PC-9 (cell line): ENCODE measurements at regions not wholly inside any gene's neighbourhood (a gene's known extent, or its start where the extent isn't known, plus 50 kb on each side); places are given as distances from the start of the nearest gene placed in this dataset.
"Not testable (repeated sequence)": the region's sequence is repeated elsewhere in the genome, so short reads cannot be mapped to it uniquely, and the experiment has no call there.

ENCODE experiments used
- BruUV-seq: library from RNA; stranded (reverse); fragments of 400-500 nt; replicated peaks from 2 replicates; lab custom pipeline; 2021; lab: Mats Ljungman, UMichigan
- CTCF ChIA-PET: fragments of 300-600 bp; sonication (Branson Sonifier 250); formaldehyde crosslinking; loops from one replicate; lab custom pipeline; 2022; ENCODE audit warnings: antibody characterized with exemption; lab: Charles Lee
- POLR2A ChIA-PET: fragments of 300-600 bp; sonication (Branson Sonifier 250); formaldehyde crosslinking; loops from one replicate; lab custom pipeline; 2022; ENCODE audit warnings: antibody characterized with exemption; ENCODE audit not compliant: unreplicated experiment; lab: Charles Lee
- DNase-seq, 2 experiments: peaks; one replicate each; pipeline versions ENCODE4 v3.0.0 to v3.0.0-alpha.2; 2015 to 2022; ENCODE audit warnings: mixed read lengths in 1 of 2
- H2AFZ ChIP-seq: fragments of 200-600 bp; sonication (generic); 2 replicates; pipeline ENCODE4 v1.8.1; 2017; ENCODE audit warnings: antibody characterized with exemption
- H3F3A ChIP-seq: fragments of 200-600 bp; sonication (generic); 2 replicates; pipeline ENCODE4 v1.8.1; 2017; ENCODE audit warnings: antibody characterized with exemption, mild to moderate bottlenecking, low read depth; ENCODE audit not compliant: insufficient read depth
- H3K27ac ChIP-seq: fragments of 200-600 bp; sonication (generic); 2 replicates; pipeline ENCODE4 v1.6.1; 2016; ENCODE audit warnings: mixed run types
- H3K27me3 ChIP-seq: fragments of 200-600 bp; sonication (generic); 2 replicates; pipeline ENCODE4 v1.6.1; 2016; ENCODE audit warnings: low read depth, mixed run types; ENCODE audit not compliant: insufficient read depth
- H3K36me3 ChIP-seq: fragments of 200-600 bp; sonication (generic); 2 replicates; pipeline ENCODE4 v1.6.1; 2016; ENCODE audit warnings: low read depth, mixed run types
- H3K4me1 ChIP-seq: fragments of 200-600 bp; sonication (generic); replicated peaks from 2 replicates; pipeline ENCODE4 v1.6.1; 2016; ENCODE audit warnings: mixed run types; ENCODE audit not compliant: insufficient read depth
- H3K4me2 ChIP-seq: fragments of 200-600 bp; sonication (generic); 2 replicates; pipeline ENCODE4 v1.6.1; 2017; ENCODE audit warnings: mixed run types
- H3K4me3 ChIP-seq: fragments of 200-600 bp; sonication (generic); 2 replicates; pipeline ENCODE4 v1.6.1; 2016; ENCODE audit warnings: mixed run types
- H3K79me2 ChIP-seq: fragments of 200-600 bp; sonication (generic); 2 replicates; pipeline ENCODE4 v1.6.1; 2017; ENCODE audit warnings: low read depth, mixed run types
- H3K9me2 ChIP-seq: fragments of 200-600 bp; sonication (generic); 2 replicates; pipeline ENCODE4 v1.8.1; 2017; ENCODE audit warnings: mild to moderate bottlenecking; ENCODE audit not compliant: insufficient read depth
- H3K9me3 ChIP-seq: fragments of 200-600 bp; sonication (generic); 2 replicates; pipeline ENCODE4 v1.8.1; 2016; ENCODE audit warnings: low read depth; ENCODE audit not compliant: insufficient read depth
- H4K20me1 ChIP-seq: fragments of 200-600 bp; sonication (generic); 2 replicates; pipeline ENCODE4 v1.8.1; 2017; ENCODE audit not compliant: insufficient read depth
- CTCF ChIP-seq: fragments of 200-600 bp; sonication (generic); conservative IDR thresholded peaks from 2 replicates; pipeline ENCODE4 v1.6.1; 2017; ENCODE audit warnings: mixed run types, antibody characterized with exemption, mild to moderate bottlenecking, moderate library complexity
- EZH2 ChIP-seq: fragments of 200-600 bp; sonication (generic); IDR thresholded peaks from 2 replicates; pipeline ENCODE4 v1.8.0; 2017; ENCODE audit warnings: antibody characterized with exemption, low read depth
- intact Hi-C: fragments of 100-400 bp; cut with micrococcal nuclease; formaldehyde crosslinking; loops from one replicate; pipeline ENCODE4 v1.10.0; 2022; ENCODE audit not compliant: unreplicated experiment

DNA sequence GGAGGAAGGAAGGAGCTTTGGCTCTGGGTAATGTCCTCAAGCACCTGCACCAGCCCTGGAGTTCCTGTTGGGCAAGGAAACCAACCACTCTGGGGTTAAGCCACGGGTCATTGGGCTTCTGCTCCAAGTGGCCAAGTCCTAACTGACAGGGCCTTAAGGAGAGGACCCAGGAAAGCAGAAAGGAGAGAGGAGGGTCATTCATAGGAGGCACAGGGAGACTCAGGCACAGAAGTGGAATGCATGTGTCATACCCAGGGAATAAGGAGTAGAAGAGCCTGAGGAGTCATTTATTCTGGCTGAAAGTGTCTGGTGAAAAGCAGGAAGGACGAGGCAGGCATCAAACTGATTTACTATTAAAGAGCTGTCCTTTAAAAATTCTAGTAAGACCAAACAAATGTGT, 129.2 kb downstream of the DMRT2 start:
- no TSS peak for BruUV-seq
- Histone ChIP-seq H3K36me3 (no peaks in the 10 kb centered on the region), H3K9me2 (no peaks in the 10 kb centered on the region), H4K20me1 (no peaks in the 10 kb centered on the region), H3K4me2 (no peak overlapping the region), H3K27ac (no peak overlapping the region), H3K4me3 (no peak overlapping the region), H3K4me1 (no peaks in the 10 kb centered on the region), H3K9me3 (no peaks in the 10 kb centered on the region), H3K79me2 (no peaks in the 10 kb centered on the region), H3F3A (no peaks in the 10 kb centered on the region), H3K27me3 (no peaks in the 10 kb centered on the region), H2AFZ (no peak overlapping the region)
- CTCF ChIA-PET = no interaction called here
- DNase-seq = no peak
- intact Hi-C loops = no loop called here
- POLR2A ChIA-PET = no interaction called here
- TF ChIP-seq EZH2 (no peak), CTCF (no peak)

DNA sequence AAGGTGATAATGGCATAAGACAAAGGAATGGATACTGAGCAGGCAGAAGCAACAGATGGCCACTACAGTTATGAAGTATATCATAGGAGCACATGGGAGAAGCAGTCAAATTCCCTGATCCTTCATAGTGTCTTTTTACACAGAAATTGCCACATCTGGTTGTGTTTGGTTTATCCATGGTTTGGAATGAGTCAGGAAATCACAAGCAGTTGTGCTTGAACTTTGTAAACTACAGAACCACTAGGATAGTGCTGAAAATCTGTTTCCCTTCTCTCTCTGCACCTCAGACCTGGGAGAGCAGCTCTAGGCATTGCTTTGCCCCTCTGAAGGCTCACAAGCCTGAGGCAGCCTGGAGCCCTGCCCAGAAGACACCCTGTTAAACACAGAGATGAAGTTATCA, 134.0 kb downstream of the DMRT2 start:
- H3K27ac ChIP-seq = no peak overlapping the region
- H3K27me3 ChIP-seq = no peaks in the 10 kb centered on the region
- CTCF ChIA-PET = no interaction called here
- BruUV-seq = no TSS peak
- H3K4me3 ChIP-seq = no peak overlapping the region
- intact Hi-C loops = no loop called here
- DNase-seq = no peak
- POLR2A ChIA-PET = no interaction called here
- no peaks in the 10 kb centered on the region for H3K9me3 ChIP-seq
- no peaks in the 10 kb centered on the region for H3K9me2 ChIP-seq
- no peak overlapping the region for H3K4me2 ChIP-seq
- no peaks in the 10 kb centered on the region for H3K36me3 ChIP-seq
- H4K20me1 ChIP-seq = no peaks in the 10 kb centered on the region
- no peaks in the 10 kb centered on the region for H3F3A ChIP-seq
- H3K4me1 ChIP-seq = no peaks in the 10 kb centered on the region
- TF ChIP-seq CTCF = no peak
- no peak for TF ChIP-seq EZH2
- no peaks in the 10 kb centered on the region for H3K79me2 ChIP-seq
- no peak overlapping the region for H2AFZ ChIP-seq

DNA sequence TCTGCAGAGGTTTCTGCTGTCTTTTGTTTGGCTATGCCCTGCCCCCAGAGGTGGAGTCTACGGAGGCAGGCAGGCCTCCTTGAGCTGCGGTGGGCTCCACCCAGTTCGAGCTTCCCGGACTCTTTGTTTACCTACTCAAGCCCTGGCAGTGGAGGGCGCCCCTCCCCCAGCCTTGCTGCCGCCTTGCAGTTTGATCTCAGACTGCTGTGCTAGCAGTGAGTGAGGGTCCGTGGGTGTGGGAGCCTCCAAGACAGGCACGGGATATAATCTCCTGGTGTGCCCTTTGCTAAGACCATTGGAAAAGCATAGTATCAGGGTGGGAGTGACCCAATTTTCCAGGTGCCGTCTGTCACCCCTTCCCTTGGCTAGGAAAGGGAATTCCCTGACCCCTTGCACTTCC, 137.0 kb downstream of the DMRT2 start:
- H3K79me2 ChIP-seq, DNase-seq, H3K4me1 ChIP-seq, BruUV-seq, H2AFZ ChIP-seq, H3K9me2 ChIP-seq, H3K4me2 ChIP-seq, H3K36me3 ChIP-seq, H3F3A ChIP-seq, H3K27me3 ChIP-seq, H4K20me1 ChIP-seq, H3K27ac ChIP-seq, intact Hi-C loops, H3K9me3 ChIP-seq, POLR2A ChIA-PET, H3K4me3 ChIP-seq, CTCF ChIA-PET: not testable (repeated sequence)

- intact Hi-C loops, H3K9me3 ChIP-seq, H3K4me2 ChIP-seq, H3K27ac ChIP-seq, H3K9me2 ChIP-seq, H3K79me2 ChIP-seq, H3K36me3 ChIP-seq, BruUV-seq, CTCF ChIA-PET, H3K27me3 ChIP-seq, H3K4me1 ChIP-seq, POLR2A ChIA-PET, H3K4me3 ChIP-seq, H4K20me1 ChIP-seq, H3F3A ChIP-seq, DNase-seq, H2AFZ ChIP-seq: not testable (repeated sequence)
Observed at GRCh38 chr9:1195636-1196035, 145.5 kb downstream of the DMRT2 start.
